NCI-H2029 treated with DMSO at 0.1 percent for 48 hours (cell line): ENCODE measurements at regions not wholly inside any gene's neighbourhood (a gene's known extent, or its start where the extent isn't known, plus 50 kb on each side); places are given as distances from the start of the nearest gene placed in this dataset.

Experiments
- DNase-seq: peaks from one replicate; lab custom pipeline; 2025; lab: John Stamatoyannopoulos, UW

DNA sequence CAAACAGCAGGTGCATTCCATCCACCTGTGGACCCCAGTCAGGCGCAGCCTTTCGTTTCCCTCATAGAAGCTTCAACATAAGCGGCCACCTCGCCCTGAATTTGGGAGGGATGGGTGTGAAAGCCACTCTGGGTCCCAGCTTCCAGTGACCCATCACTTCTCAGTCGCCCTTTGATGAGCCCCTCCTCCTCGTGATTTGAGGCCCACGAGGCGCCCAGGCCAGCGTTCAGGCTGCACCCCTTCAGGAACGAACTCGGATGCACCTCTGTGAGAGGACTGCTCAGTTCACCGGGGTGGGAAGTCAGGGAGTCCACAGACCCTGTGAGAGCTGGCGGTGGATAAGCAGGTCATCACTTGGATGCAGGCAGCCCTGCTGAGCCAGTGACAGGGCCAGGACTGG lies 1118.2 kb downstream of the BRD1 start:
- no peak for DNase-seq

DNA sequence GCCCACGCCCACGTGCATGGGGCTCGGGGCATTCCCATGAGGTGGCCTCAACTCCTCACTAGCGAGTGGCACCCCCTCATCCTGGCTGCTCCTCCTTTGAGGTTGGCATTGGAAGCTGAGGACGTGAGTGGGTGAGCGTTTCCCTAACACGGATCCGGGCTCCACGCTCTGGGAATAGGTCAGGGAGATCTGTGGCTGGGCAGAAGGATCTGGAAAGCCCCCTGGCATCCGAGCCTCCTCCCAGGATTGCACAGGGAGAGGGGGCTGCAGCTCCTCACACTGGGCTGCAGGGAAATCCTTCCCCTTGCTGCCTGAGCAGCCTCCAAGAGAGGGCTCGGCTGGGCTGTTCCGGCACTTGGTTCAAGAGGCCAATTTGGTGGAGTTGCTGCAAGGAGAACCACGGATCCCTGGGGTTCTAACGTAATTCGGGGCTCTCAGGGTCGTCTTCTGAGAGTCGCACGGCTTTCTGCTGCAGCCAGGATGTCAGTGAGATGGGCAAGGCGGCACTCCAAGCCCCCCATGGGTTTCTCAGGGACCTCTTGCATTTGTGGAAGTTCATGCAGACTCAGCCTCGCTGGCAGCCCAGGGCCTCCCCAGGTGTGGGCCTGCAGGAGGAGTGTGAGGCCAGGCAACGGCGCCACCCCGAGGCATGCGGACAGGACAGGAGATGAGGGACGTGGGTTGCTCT lies 1119.0 kb downstream of the BRD1 start:
- DNase-seq, result no peak

- DNase-seq, result no peak
Measured at GRCh38 chr22:48707763-48708557, 1119.7 kb downstream of the BRD1 start.

DNA sequence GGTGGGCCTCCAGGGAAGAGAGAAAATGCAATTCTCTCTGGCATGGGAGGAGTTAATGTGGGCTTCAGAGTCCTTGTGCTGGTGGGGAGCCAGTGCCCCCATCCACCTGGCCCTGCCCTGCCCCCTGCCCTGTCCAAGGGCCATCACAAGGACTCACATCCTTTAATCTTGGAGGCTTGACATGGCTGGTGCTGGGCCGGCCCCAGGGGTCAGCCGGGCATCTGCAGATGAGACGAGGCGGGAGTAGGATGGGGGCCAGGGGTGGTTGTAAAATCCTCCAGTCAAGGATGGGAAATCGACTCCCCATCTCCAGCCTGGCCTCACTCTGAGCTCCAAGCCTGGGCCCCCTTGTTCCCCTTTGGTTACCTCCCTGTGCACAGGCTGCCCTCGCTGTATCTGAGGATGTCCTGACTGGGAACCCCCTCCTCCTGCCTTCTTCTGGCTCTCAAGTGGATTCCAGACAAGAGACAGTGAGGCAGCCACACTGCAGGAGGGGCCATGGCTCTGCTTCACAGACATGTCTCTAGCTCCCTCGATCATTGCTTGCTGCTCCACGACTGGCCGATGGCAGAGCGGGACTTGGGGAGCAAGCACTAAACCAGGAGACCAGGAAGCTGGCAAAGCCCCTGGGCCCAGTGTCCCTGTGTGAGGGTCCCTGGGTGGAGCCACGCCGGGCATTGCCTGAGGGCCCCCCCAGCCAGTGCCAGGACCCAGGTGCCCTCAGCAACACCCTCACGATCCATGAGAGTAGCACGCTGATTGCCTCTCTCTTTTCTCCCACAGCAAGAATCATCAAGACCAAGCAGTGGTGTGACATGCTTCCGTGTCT lies 1120.5 kb downstream of the BRD1 start:
- DNase-seq, result no peak

DNA sequence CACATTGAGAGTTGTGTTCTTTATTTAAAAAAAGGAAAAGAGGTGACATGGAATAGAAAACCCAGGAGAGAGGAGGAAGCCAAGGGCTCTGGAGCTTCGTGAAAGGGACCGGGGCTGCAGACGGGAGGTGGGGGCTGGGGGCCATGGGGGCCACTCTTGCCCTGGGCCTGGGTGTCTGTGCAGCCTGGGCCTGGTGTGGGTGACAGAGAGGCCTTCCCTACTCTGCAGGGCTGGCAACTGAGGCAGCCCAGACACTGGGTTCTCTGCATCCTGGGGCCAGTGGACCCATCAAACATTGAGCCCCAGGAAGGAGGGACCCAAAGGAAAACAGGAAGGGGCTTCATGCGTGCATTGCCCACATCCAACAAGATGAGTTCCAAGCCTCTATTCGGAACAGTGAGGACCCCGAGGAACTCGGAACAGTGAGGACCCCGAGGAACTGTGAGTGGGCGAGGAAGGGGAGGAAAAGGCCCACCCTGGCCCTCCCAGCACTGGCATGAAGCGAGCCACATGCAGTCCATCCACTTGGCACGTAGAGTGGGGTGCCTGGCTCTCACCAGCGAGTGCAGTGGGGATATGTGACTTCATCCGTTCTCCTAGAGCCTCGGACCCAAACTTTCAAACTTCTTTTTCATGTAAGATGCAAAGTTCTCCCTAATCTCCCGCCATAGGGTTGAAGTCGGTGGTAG lies 1121.6 kb downstream of the BRD1 start:
- no peak for DNase-seq

DNA sequence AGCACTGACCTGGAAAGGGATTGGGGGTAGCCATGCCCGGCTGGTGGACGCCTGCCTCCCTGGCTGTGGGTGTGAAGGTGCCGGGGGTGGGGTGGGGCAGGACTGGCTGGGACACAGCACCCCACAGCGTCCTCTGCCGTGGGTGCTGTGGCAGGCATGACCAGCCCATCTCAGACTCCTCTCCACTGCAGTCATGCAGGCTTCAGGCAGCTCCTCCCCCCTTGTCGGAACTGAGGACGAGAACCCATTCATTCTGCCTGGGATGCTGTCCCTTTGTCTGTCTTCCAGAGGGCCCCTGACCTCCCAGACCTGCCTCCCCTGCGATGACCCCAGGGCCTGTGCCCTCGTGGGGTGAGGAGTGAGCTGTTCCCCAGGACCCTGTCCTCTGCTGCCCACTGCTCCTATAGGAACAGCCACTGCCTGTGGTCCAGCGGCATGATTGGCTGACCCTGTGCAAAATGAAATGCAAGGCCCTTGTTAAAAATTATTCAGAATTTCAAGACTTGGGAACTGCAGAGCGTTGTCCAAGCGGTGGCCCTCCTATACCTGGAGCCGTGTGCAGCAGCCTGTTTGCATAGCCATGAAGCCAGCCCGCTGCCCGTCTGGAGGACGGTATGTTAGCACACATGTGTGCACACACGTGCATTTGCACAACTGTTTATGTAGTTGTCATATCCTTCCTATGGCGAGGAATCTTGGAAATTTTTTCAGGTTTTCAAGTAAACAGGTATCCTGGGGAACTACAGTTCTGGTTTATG lies 1122.3 kb downstream of the BRD1 start:
- no peak for DNase-seq

DNA sequence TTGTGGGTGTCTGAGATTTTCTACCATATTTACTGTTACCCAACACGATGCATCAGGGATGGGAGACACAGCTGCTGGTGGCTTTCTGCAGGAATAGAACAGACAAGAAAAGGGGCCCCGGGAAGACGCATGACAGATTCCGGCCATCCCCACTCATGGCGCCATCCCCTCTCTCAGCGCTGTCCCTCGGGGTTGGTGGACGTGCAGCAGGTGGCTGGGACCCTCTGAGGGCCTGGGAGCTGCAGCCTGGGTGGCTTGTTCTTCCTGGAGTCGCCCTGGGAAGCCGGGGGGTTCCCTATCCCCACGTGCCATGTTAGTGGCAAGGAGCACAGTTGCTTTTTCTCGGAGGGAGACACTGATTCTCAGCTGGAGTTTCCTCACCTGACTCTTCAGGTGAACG lies 1123.3 kb downstream of the BRD1 start:
- DNase-seq, result no peak

DNA sequence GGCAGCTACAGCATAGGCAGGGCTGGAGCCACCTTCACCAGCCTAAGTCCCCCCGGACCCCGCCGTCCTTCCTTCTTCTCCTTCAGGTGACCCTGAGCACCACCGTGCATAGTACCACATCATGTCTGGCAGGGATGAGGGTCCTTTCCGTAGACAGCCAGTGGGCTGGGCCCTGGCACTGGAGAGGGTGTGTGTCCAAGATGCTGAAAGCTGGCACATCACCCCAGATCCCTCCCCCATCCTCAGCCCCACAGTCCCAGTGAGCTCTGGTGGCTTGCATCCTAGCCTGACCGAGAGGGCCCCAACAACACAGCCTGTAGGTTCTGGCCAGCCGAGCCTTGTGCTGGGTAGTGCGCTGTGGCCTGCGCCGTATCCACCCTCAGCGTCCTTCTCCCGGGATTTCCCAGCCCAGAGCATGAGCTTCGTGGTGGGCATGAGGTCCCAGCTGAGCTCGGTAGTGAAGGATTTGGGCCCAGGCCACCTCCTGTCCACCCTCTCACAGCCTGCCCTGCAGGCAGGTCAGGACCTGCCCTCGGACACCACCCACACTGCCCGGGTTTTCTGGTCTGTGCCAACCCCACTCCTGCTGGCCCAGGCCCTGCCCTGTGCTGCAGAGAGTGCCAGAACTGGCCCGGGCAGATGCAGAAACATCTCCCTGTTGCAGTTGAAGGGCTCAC lies 1124.3 kb downstream of the BRD1 start:
- no peak for DNase-seq

GRCh38 chr22:48702573-48703264 lies 1125.0 kb downstream of the BRD1 start:
- no peak for DNase-seq

- no peak for DNase-seq
Measured at GRCh38 chr22:48701296-48702030, 1126.2 kb downstream of the BRD1 start.

DNA sequence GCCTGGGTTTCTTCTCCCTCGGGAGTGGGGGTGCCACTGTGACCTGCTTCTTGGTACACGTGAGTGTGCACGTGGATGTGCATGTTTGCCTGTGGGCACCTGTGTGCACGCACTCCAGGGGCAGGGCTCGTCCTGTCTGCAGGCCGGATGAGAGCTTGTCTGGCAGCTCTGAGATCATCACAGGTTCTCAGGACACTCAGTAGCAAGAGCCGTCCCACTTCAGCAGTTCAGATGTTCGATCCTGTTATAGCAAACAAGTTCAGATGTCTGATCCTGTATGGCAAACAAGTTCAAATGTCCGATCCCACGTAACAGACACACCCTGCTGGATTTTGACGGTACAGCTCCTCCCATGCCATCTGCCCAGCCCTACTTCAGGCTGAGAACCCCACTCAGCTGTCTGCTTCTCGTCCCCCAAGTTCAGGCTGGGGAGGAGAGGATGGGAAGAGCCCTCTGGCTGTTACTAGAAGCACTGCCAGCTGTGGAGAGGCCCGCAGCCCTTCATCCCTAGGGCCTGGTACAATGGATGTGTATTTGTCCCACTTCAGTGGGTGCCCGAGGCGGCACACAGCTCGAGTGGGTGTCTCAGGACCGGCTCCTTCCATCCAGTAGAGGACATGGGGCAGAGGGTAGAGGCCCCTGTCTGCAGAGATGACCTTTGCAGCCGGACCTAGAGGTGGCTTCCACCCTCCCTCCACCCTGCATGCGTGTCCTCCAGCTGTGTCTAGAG lies 1126.9 kb downstream of the BRD1 start:
- DNase-seq, result no peak

GRCh38 chr22:48700180-48700565 lies 1127.5 kb downstream of the BRD1 start:
- no peak for DNase-seq

GRCh38 chr22:48699511-48699910 lies 1128.2 kb downstream of the BRD1 start:
- no peak for DNase-seq

GRCh38 chr22:48698618-48699017 lies 1129.1 kb downstream of the BRD1 start:
- DNase-seq, result no peak

DNA sequence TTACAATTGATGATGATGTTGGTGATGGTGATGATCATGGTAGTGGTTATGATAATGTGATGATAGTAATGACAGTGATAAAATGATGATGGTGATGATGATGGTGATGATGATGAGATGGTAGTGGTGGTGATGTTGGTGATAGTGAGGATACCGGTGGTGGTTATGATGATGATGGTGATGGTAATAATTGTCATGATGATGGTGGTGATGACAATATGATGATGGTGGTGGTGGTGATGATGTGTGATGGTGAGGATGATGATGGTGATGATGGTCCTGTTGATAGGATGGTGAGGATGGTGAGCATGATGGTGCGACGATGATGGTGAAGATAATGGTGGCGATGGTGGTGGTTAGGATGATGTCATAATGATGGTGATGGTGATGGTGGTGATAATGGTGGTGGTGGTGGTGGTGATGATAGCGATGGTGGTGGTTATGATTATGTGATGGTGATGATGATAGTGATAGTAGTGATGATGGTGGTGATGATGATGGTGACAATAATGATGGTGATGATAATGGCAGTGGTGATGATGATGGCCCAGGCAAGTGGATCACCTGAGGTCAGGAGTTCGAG lies 1129.9 kb downstream of the BRD1 start:
- DNase-seq, result no peak

- DNase-seq, result no peak
Measured at GRCh38 chr22:48697223-48697622, 1130.5 kb downstream of the BRD1 start.

- no peak for DNase-seq
Measured at GRCh38 chr22:48696371-48696770, 1131.3 kb downstream of the BRD1 start.

DNA sequence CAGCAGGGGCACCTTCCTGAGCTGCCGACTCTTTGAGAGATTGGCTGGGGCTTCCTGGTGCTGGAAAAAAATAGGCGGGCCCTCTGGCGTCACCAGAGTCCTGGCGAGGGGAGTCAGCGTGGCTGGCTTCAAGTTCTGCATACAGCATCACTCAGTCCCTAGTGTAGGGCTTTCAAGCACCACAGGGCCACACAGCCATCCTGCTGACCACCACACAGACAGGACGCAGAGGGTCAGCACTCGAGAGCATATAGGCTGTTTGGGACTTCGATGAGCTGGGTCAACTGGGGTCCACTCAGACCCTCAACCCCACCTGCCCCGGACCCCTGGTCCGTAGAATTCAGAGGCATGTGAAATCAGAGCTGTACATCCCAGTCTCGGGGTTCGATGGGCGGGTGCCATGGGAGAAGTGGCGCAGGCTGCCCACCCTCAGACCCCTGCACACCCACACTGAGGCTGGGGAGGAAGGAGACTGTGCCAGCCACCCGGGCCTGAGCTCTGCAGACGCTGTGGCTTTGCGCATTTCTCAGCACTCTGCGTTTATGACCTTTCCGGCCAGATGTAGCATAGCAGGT lies 1131.9 kb downstream of the BRD1 start:
- no peak for DNase-seq
